GM20000 (cell line): ENCODE measurements at regions not wholly inside any gene's neighbourhood (a gene's known extent, or its start where the extent isn't known, plus 50 kb on each side); places are given as distances from the start of the nearest gene placed in this dataset.

ENCODE experiments used
- DNase-seq: peaks from one replicate; pipeline ENCODE4 v3.0.0; 2012; ENCODE audit warnings: low spot score
- TF ChIP-seq, protein P1 (sequence below): IDR thresholded peaks from 2 replicates; pipeline ENCODE4 v1.5.1; 2012; ENCODE audit warnings: mild to moderate bottlenecking, control low read depth; ENCODE audit errors: extremely low read depth, missing control alignments

DNA sequence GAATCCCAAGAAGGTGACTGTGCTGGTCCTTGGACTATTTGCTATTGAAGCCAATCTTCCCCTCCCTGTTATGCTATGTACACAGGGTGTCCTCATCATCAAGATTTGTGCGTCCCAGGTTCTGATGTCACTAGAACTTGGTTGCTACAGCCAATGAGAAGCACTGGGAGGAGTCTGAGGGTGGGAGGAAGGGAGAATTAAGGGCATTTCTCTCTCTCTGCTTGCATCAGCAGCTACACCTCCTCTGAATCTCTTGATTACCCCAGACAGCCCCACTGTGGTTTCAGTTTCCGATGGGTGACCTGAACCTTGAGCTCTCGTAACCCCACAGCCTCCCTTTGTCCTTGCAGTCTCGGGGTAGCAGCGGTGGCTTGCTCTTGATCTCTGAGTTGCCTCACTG, 212.4 kb upstream of the SESN3 start:
- TF ChIP-seq, protein P1, sequence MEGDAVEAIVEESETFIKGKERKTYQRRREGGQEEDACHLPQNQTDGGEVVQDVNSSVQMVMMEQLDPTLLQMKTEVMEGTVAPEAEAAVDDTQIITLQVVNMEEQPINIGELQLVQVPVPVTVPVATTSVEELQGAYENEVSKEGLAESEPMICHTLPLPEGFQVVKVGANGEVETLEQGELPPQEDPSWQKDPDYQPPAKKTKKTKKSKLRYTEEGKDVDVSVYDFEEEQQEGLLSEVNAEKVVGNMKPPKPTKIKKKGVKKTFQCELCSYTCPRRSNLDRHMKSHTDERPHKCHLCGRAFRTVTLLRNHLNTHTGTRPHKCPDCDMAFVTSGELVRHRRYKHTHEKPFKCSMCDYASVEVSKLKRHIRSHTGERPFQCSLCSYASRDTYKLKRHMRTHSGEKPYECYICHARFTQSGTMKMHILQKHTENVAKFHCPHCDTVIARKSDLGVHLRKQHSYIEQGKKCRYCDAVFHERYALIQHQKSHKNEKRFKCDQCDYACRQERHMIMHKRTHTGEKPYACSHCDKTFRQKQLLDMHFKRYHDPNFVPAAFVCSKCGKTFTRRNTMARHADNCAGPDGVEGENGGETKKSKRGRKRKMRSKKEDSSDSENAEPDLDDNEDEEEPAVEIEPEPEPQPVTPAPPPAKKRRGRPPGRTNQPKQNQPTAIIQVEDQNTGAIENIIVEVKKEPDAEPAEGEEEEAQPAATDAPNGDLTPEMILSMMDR = no peak
- DNase-seq = peak; percentile 57

DNA sequence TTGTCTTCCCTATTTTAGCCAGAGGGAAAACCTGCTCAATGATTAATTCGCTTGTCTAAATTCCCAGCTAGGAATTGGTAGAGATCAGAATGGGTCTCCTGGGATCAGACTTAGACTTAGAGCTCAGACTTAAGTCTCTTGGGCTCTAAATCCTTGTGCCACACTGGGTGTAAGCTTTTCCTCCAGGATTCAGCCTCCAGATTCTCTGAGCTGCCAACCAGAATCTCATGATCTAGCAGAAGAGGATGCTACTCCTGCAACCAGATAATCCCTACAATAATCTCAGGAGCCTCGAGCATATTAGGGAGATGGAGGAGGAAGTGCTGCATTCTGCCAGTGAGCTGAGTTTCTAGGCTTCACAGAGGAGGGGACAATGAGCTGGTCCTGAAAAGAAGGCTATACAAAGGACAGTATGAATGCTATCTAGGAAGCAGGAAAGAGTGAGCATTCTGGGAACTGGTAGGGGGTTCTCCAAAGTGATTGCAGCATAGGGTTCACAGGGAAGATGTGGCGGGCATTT, 211.6 kb upstream of the SESN3 start:
- TF ChIP-seq, protein P1 = no peak
- DNase-seq = no peak

DNA sequence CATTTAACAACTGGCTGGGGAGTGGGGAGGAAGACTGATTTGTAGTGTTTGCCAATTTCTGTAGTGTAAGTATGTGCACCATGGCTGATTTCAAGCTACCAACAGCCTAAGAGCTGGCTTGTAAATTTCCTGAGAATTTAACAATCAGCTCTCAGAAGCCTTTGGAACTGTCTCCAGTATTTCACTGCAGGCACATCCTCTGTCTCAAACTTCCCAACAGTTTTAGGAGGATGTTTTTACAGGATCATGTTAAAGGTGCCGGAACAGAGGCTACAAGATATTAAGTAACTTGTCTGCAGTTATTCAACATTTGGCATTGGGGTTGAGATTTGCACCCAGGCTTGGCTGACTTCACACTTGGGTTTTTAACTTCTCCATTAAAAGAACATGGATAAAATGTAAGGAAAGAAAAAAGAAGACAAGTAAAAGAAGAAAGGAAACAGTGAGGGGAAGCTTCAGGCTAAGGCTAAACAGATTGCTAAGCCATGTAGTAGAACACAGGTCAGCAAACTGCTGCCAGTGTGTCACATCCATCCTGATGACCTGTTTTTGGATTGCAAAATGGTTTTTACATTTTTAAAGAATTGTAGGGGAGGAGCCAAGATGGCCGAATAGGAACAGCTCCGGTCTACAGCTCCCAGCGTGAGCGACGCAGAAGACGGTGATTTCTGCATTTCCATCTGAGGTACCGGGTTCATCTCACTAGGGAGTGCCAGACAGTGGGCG, 204.8 kb upstream of the SESN3 start:
- DNase-seq = no peak
- TF ChIP-seq, protein P1 = no peak

DNA sequence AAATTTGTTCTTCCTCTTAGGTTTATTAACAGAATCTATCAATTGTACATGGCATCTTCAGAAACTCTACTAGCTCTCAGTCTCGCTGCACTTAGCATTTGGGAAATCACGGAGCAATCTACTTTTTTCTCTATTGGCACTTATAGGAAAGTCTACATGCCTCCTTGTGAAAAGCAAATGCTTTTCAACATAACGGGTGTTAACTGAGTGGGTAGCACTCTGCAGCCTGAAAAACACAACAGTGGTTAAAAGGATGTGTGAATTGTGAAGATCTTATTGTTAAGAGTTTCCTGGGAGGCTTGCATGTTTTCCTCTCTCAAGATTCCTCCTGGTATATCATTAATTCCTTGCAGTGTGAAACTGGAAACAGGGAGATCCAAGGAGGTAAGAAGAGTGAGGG, 204.2 kb upstream of the SESN3 start:
- TF ChIP-seq, protein P1 = no peak
- no peak for DNase-seq

DNA sequence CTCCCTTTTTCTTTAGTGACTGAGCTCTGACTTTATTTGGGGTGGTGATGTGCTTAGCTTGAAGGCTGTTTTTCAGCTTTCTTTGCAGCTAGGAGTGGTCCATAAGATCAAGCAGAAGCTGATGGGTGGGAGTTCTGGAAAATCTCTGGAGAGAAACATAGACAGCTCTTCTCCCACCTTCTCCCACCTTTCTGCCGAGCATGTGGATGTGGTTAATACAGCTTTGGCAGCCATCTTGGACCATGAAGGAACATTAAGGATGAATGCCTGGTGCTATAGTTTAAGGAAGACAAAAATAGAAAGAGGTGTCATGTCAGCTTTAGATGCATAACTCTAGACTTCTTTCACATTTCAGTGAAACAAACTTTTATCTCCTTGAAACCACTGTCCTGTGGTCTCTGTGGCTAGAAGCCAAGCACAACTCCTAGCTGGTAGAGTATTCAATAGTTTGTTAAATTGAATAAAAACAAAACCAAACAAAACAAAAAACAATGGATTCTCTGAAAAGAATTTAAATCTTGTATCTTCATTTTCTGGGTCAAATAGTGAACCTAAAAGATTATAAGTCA, 203.6 kb upstream of the SESN3 start:
- TF ChIP-seq, protein P1 = no peak
- no peak for DNase-seq

DNA sequence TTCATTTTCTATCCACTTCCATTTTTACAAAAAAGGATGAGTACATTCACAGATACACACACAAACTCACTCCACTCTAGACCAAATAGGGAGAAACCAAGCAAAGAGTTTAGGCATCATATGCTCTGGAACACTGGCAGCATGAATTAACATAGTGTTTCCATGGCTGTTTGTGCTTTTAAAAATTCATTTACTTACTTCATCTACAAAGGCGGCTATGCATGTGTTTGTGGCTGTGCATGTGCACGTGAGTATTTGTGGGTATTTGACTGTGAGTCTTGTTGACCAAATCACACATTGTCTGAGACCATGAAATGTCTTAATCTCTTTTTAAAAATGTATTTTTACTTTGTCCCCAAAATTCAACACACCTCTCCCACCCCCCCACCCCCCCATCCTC, 203.0 kb upstream of the SESN3 start:
- DNase-seq = no peak
- TF ChIP-seq, protein P1 = no peak

DNA sequence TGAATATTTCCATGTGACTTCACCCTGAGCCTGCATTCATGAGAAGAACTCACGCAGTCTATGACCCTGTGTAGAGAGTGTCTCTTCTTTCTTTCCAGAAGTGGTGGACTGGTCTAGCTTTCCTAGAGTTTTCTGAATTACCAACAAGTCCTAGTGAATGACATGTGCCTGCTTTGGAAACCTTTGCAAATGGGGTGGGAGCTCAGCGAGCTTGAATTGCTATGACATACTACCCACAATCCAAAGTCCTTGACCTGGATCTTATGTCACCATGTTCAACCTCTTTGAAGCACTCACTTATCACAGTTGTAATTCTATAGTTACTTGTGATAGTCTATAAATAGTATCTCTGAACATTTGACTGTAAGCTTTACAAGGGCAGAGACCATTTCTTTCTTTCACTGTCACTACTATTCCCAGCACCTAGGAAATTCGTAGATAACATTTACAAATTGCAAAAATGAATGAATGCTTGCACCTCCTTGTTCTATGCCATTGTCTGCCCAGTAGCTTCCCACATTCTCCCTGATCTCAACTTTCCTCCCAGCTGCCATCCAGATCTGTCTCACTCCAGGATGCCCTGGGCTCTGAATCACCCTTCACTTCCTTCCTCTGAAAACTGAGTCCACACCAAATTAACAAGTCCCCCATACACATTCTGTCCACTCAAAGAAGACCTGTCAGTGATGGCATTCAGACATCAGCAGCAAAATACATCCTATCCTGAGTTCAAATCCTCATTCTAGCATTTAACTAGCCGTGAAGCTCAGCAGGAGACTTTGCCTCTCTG, 201.9 kb upstream of the SESN3 start:
- DNase-seq = no peak
- TF ChIP-seq, protein P1 = no peak
